Thyroid gland (tissue), 4 donors: ENCODE measurements at regions not wholly inside any gene's neighbourhood (a gene's known extent, or its start where the extent isn't known, plus 50 kb on each side); places are given as distances from the start of the nearest gene placed in this dataset.

Source experiments
- DNase-seq, 2 donors: peaks; one replicate each; pipeline ENCODE4 v3.0.0-alpha.2; 2019
- H3K27ac ChIP-seq, 3 donors: fragments of 200-600 bp; sonication (generic); 1 replicate in 2 of 3; 2 replicates in 1 of 3; pipeline ENCODE4 v1.5.1; 2016 to 2019; ENCODE audit warnings: mild to moderate bottlenecking in 1 of 3, moderate library complexity in 1 of 3
- H3K27me3 ChIP-seq: fragments of 200-600 bp; sonication (generic); one replicate; pipeline ENCODE4 v1.5.1; 2019
- H3K36me3 ChIP-seq, 2 donors: fragments of 200-600 bp; sonication (generic); one replicate each; pipeline ENCODE4 v1.5.1; 2016 to 2019
- H3K4me1 ChIP-seq, 2 donors: fragments of 200-600 bp; sonication (generic); one replicate each; pipeline ENCODE4 v1.5.1; 2017 to 2019
- H3K4me3 ChIP-seq, 3 donors: fragments of 200-600 bp; sonication (generic); replicated peaks in 1 of 3; 1 replicate in 2 of 3; 2 replicates in 1 of 3; pipeline ENCODE4 v1.5.1; 2016; ENCODE audit warnings: mild to moderate bottlenecking in 1 of 3
- H3K9me3 ChIP-seq: fragments of 200-600 bp; sonication (generic); one replicate; pipeline ENCODE4 v1.5.1; 2017
- POLR2A ChIP-seq, 2 donors: fragments of 450-650 bp; IDR thresholded peaks; one replicate each; pipeline ENCODE4 v1.6.1; 2017; ENCODE audit warnings: antibody characterized with exemption in 2 of 2, mild to moderate bottlenecking in 2 of 2, moderate library complexity in 1 of 2
- WGBS, 2 donors: methylation state at CpG; one replicate each; pipeline ENCODE4 v1.1.5; 2017; 5-methylcytosine and 5-hydroxymethylcytosine counted together
- intact Hi-C: fragments of 100-400 bp; cut with DNase I; formaldehyde crosslinking; loops from one replicate; pipeline ENCODE4 v1.15.1; 2023
- TF ChIP-seq, protein P1 (sequence below), 6 experiments: fragments of 200-600 bp in 3 of 6; fragments of 450-650 bp in 3 of 6; sonication (generic) in 3 of 6; IDR thresholded peaks; one replicate each; pipeline ENCODE4 v1.5.1; 2016 to 2019; ENCODE audit warnings: antibody characterized with exemption in 6 of 6, mild to moderate bottlenecking in 2 of 6, inconsistent platforms in 1 of 6, moderate library complexity in 1 of 6

DNA sequence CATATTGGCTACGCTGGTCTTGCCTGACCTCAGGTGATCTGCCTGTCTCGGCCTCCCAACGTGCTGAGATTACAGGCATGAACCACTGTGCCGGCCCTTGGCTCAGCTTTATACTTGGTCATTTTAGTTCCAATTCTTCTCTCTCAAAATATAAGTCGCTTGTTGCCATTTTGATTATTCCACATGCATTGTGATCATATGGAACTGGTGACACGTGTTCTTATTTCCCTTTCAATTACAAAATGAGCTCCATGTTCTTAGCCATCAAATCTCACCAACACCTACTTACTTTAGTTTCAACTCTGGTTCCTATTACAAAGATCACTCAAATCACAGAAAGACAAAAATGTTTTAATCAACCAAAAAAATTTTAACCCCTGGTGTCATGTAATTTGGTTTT, 1711.7 kb downstream of the TP53TG3F start:
- TF ChIP-seq, protein P1, sequence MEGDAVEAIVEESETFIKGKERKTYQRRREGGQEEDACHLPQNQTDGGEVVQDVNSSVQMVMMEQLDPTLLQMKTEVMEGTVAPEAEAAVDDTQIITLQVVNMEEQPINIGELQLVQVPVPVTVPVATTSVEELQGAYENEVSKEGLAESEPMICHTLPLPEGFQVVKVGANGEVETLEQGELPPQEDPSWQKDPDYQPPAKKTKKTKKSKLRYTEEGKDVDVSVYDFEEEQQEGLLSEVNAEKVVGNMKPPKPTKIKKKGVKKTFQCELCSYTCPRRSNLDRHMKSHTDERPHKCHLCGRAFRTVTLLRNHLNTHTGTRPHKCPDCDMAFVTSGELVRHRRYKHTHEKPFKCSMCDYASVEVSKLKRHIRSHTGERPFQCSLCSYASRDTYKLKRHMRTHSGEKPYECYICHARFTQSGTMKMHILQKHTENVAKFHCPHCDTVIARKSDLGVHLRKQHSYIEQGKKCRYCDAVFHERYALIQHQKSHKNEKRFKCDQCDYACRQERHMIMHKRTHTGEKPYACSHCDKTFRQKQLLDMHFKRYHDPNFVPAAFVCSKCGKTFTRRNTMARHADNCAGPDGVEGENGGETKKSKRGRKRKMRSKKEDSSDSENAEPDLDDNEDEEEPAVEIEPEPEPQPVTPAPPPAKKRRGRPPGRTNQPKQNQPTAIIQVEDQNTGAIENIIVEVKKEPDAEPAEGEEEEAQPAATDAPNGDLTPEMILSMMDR (IDR thresholded peaks at IDR 0.05) = no peak
- TF ChIP-seq POLR2A (IDR thresholded peaks at IDR 0.05) = no peak
- WGBS, 2 donors = 64 to 70% methylated on average over 6 of the region's 6 CpGs
- intact Hi-C loops = no loop called here
- no peaks in the 10 kb centered on the region for H3K4me1 ChIP-seq
- no peak overlapping the region for H3K4me3 ChIP-seq
- no peak for DNase-seq
- H3K9me3 ChIP-seq = no peaks in the 10 kb centered on the region
- no peaks in the 10 kb centered on the region for H3K36me3 ChIP-seq
- no peaks in the 10 kb centered on the region for H3K27me3 ChIP-seq
- H3K27ac ChIP-seq = no peak overlapping the region

DNA sequence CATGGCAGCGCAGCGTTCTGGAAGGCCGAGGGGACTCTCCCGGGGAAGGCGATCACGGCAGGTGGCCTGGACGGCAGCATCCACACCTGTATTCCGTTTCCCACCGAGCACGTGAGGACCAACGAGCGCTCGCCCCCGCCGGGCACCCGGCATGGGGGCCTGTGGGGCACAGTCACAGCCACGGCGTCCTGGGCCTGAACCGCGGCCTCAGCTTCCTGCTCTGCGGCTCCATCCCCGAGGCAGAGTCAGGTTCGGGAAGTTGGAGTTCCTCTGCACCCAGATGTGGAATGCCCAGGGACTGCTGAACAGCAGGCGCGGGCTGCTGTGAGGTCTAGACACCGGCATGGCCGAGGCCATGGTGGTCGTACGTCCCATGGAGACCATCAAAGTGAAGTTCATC, 1713.9 kb downstream of the TP53TG3F start:
- H3K4me1 ChIP-seq = no peaks in the 10 kb centered on the region
- no peaks in the 10 kb centered on the region for H3K9me3 ChIP-seq
- 83 to 88% methylated on average over 11 to 24 of the region's 29 CpGs for WGBS, 2 donors
- no peaks in the 10 kb centered on the region for H3K36me3 ChIP-seq
- no peak for DNase-seq
- no peak overlapping the region for H3K4me3 ChIP-seq
- no peak overlapping the region for H3K27ac ChIP-seq
- intact Hi-C loops = no loop called here
- H3K27me3 ChIP-seq = no peaks in the 10 kb centered on the region
- TF ChIP-seq, protein P1 (IDR thresholded peaks at IDR 0.05) = no peak
- no peak for TF ChIP-seq POLR2A (IDR thresholded peaks at IDR 0.05)

DNA sequence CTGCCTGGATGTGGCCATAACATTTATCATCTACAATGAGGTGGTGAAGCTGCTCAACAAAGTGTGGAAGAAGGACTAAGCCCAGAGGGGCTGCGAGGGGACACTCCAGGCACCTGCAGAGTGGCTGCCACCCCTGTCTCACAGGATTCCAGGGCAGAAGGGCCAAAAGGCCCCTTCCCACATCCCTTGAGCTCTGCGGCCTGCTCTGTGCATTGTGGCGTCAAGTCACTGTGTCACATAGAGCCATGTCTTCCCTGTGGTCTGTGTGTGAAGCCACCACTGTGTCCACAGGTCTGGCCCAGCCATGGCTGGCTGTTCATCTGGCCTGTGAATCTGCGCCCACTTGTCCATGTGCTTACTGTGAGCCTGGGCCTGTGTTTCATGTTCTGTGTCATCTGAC, 1714.6 kb downstream of the TP53TG3F start:
- WGBS, 2 donors = 93 to 100% methylated on average over 1 to 2 of the region's 4 CpGs
- no peaks in the 10 kb centered on the region for H3K27me3 ChIP-seq
- no peak overlapping the region for H3K4me3 ChIP-seq
- H3K9me3 ChIP-seq = no peaks in the 10 kb centered on the region
- H3K27ac ChIP-seq = no peak overlapping the region
- no peaks in the 10 kb centered on the region for H3K36me3 ChIP-seq
- intact Hi-C loops = no loop called here
- H3K4me1 ChIP-seq = no peaks in the 10 kb centered on the region
- TF ChIP-seq, protein P1 (IDR thresholded peaks at IDR 0.05) = no peak
- no peak for TF ChIP-seq POLR2A (IDR thresholded peaks at IDR 0.05)
- DNase-seq = no peak

DNA sequence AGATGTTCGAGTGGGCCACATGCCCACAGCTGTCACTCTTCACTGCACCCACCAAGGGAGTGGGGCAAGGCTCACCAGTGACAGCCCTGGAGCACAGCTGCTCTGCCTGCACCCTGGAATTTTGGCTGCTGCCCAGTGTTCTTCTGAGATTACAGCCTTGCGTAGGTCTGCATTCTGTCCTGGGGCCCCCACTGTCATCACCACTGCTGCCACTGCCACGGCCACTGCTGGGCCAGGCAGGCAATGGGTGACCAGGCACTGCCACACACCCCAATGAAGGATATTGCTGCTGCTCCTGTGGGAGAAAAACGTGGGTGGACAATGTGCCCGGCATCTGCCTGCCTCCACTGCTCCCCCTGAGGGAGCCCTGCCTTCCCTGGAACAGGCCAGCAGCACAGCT, 1717.0 kb downstream of the TP53TG3F start:
- TF ChIP-seq, protein P1 (IDR thresholded peaks at IDR 0.05) = no peak
- TF ChIP-seq POLR2A (IDR thresholded peaks at IDR 0.05) = no peak
- H3K27ac ChIP-seq = no peak overlapping the region

DNA sequence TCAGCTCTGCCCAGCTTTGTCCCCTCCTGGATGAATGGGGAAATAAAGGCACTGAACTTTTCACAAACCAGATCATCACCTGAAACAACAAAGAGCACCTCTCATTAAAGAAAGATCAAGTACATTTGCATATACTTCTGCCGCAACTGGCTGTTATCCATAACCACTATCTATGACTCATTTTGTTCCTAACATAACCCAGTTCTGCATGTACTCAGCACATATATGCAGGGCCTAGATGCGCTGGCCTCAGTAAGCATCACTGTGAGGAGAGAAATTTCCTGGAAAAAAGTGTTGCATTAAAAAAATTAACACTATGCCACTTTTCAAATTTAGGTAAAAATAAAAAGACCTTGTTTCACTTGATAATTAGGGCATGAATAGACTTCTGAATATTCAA, 1718.4 kb downstream of the TP53TG3F start:
- no peak overlapping the region for H3K4me3 ChIP-seq
- 64 to 68% methylated on average over 2 of the region's 2 CpGs for WGBS, 2 donors

More for the DNA sequence above, 1717.0 kb downstream of the TP53TG3F start:
- intact Hi-C loops = no loop called here
- 46 to 66% methylated on average over 1 to 3 of the region's 5 CpGs for WGBS, 2 donors
- H3K9me3 ChIP-seq = no peaks in the 10 kb centered on the region
- no peaks in the 10 kb centered on the region for H3K36me3 ChIP-seq
- no peaks in the 10 kb centered on the region for H3K4me1 ChIP-seq
- H3K4me3 ChIP-seq = no peak overlapping the region
- no peaks in the 10 kb centered on the region for H3K27me3 ChIP-seq
- DNase-seq = no peak

More for the DNA sequence above, 1718.4 kb downstream of the TP53TG3F start:
- Histone ChIP-seq H3K9me3 (no peaks in the 10 kb centered on the region), H3K4me1 (no peaks in the 10 kb centered on the region), H3K27me3 (no peaks in the 10 kb centered on the region), H3K36me3 (no peaks in the 10 kb centered on the region), H3K27ac (no peak overlapping the region)
- intact Hi-C loops = no loop called here
- no peak for DNase-seq
- TF ChIP-seq POLR2A (IDR thresholded peaks at IDR 0.05) = no peak
- TF ChIP-seq, protein P1 (IDR thresholded peaks at IDR 0.05) = no peak
